ENCODE measurements at regions not wholly inside any gene's neighbourhood (a gene's known extent, or its start where the extent isn't known, plus 50 kb on each side); places are given as distances from the start of the nearest gene placed in this dataset.
A peak's percentile ranks its signal among the peaks of the same experiment; 100 is the strongest.

GRCh38 chr4:18403327-18403726 is 381.8 kb upstream of the LCORL start:
- H3K36me3 ChIP-seq (ENCODE audit: control insufficient read depth, insufficient read depth, low read length) = no peaks in the 10 kb centered on the region
- H3K27me3 ChIP-seq (replicated peaks; ENCODE audit: control insufficient read depth, insufficient read depth, low read length) = no peaks in the 10 kb centered on the region
- H3K9me3 ChIP-seq = no peaks in the 10 kb centered on the region
- no peak overlapping the region for H3K27ac Mint-ChIP-seq (ENCODE audit: unreplicated experiment)
- ChIA-PET POLR2A (no interaction called here), CTCF (no interaction called here)
- BruUV-seq (replicated peaks) = no TSS peak
- H3K4me3 Mint-ChIP-seq (ENCODE audit: unreplicated experiment) = no peak overlapping the region
- intact Hi-C loops (cut with micrococcal nuclease; ENCODE audit: unreplicated experiment) = no loop called here
- H3K36me3 Mint-ChIP-seq (ENCODE audit: insufficient read depth, unreplicated experiment) = no peaks in the 10 kb centered on the region
- H3K4me3 ChIP-seq (ENCODE audit: low read depth, low read length) = no peak overlapping the region
- H3K27me3 Mint-ChIP-seq (ENCODE audit: insufficient read depth, unreplicated experiment) = no peaks in the 10 kb centered on the region
- DNase-seq = no peak
- H3K4me1 Mint-ChIP-seq (ENCODE audit: low read depth, unreplicated experiment) = peaks cover 9% of the 10 kb centered on the region
- TF ChIP-seq, protein P1, sequence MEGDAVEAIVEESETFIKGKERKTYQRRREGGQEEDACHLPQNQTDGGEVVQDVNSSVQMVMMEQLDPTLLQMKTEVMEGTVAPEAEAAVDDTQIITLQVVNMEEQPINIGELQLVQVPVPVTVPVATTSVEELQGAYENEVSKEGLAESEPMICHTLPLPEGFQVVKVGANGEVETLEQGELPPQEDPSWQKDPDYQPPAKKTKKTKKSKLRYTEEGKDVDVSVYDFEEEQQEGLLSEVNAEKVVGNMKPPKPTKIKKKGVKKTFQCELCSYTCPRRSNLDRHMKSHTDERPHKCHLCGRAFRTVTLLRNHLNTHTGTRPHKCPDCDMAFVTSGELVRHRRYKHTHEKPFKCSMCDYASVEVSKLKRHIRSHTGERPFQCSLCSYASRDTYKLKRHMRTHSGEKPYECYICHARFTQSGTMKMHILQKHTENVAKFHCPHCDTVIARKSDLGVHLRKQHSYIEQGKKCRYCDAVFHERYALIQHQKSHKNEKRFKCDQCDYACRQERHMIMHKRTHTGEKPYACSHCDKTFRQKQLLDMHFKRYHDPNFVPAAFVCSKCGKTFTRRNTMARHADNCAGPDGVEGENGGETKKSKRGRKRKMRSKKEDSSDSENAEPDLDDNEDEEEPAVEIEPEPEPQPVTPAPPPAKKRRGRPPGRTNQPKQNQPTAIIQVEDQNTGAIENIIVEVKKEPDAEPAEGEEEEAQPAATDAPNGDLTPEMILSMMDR (IDR thresholded peaks at IDR 0.05; ENCODE audit: insufficient read depth in 1 of 2, low read depth in 1 of 2, low read length in 1 of 2, severe bottlenecking in 1 of 2, unreplicated experiment in 1 of 2) = no peak
- no peaks in the 10 kb centered on the region for H3K9me3 Mint-ChIP-seq (ENCODE audit: unreplicated experiment)
- no peaks in the 10 kb centered on the region for H3K4me1 ChIP-seq

DNA sequence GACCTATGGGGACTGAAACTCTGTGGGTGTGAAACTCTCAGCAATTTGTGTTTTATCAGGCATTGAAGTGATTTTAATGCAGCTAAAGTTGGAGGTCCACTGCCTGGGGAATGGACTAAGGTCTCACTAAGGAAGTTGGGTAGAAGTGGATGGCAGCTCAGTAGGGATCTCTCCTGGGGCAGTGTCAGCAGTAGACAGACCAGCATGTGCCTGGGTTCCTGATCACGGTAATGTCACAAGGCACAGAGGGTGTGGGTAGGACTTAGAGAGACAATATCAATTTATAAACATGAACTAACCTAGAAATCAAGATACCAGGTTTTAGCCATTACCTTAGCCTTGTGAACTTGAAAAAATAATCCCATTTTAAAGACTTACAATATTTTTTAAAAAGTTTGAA is 380.3 kb upstream of the LCORL start:
- Mint-ChIP-seq H3K4me3 (ENCODE audit: unreplicated experiment) (no peak overlapping the region), H3K9me3 (ENCODE audit: unreplicated experiment) (no peaks in the 10 kb centered on the region), H3K27ac (ENCODE audit: unreplicated experiment) (peak overlapping the region; percentile 42), H3K36me3 (ENCODE audit: insufficient read depth, unreplicated experiment) (no peaks in the 10 kb centered on the region), H3K27me3 (ENCODE audit: insufficient read depth, unreplicated experiment) (no peaks in the 10 kb centered on the region), H3K4me1 (ENCODE audit: low read depth, unreplicated experiment) (peaks cover 9% of the 10 kb centered on the region)
- intact Hi-C loops (cut with micrococcal nuclease; ENCODE audit: unreplicated experiment) = loop anchor here (1.0 kb wide), 1 partner anchor 14 kb away; no protein-coding TSS in a partner anchor
- ChIA-PET CTCF (no interaction called here), POLR2A (no interaction called here)
- no peaks in the 10 kb centered on the region for H3K27me3 ChIP-seq (replicated peaks; ENCODE audit: control insufficient read depth, insufficient read depth, low read length)
- DNase-seq = no peak
- no TSS peak for BruUV-seq (replicated peaks)
- H3K4me3 ChIP-seq (ENCODE audit: low read depth, low read length) = no peak overlapping the region
- no peaks in the 10 kb centered on the region for H3K36me3 ChIP-seq (ENCODE audit: control insufficient read depth, insufficient read depth, low read length)
- H3K9me3 ChIP-seq = no peaks in the 10 kb centered on the region
- H3K4me1 ChIP-seq = no peaks in the 10 kb centered on the region
- TF ChIP-seq, protein P1 (IDR thresholded peaks at IDR 0.05; ENCODE audit: insufficient read depth in 1 of 2, low read depth in 1 of 2, low read length in 1 of 2, severe bottlenecking in 1 of 2, unreplicated experiment in 1 of 2) = no peak

DNA sequence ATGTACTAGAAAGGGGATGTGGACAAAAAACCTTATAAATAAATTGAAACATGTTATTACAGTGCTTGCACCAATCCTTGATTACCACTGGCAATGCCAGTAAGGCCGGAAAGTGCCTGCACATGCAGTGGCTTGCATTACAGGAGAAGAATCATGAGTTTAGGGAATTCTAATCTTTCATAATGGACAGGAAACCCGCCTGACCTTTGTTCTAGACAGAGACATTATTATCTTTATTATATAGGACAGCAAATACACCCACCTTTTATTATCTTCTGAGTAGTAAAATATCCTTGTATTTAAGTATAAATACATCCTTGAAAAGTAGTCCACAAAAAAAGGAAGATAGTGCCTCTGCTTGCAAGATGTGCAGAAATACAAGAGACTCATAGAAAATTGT is 379.9 kb upstream of the LCORL start:
- CTCF ChIA-PET = no interaction called here
- BruUV-seq (replicated peaks) = no TSS peak
- Mint-ChIP-seq H3K36me3 (ENCODE audit: insufficient read depth, unreplicated experiment) (no peaks in the 10 kb centered on the region), H3K4me3 (ENCODE audit: unreplicated experiment) (no peak overlapping the region), H3K4me1 (ENCODE audit: low read depth, unreplicated experiment) (peaks cover 9% of the 10 kb centered on the region), H3K27ac (ENCODE audit: unreplicated experiment) (peak overlapping the region; percentile 42), H3K9me3 (ENCODE audit: unreplicated experiment) (no peaks in the 10 kb centered on the region), H3K27me3 (ENCODE audit: insufficient read depth, unreplicated experiment) (no peaks in the 10 kb centered on the region)
- no peaks in the 10 kb centered on the region for H3K9me3 ChIP-seq
- DNase-seq = no peak
- H3K27me3 ChIP-seq (replicated peaks; ENCODE audit: control insufficient read depth, insufficient read depth, low read length) = no peaks in the 10 kb centered on the region
- no peak overlapping the region for H3K4me3 ChIP-seq (ENCODE audit: low read depth, low read length)
- TF ChIP-seq, protein P1 (IDR thresholded peaks at IDR 0.05; ENCODE audit: insufficient read depth in 1 of 2, low read depth in 1 of 2, low read length in 1 of 2, severe bottlenecking in 1 of 2, unreplicated experiment in 1 of 2) = no peak
- intact Hi-C loops (cut with micrococcal nuclease; ENCODE audit: unreplicated experiment) = loop anchor here (1.0 kb wide), 1 partner anchor 13 kb away; no protein-coding TSS in a partner anchor
- no peaks in the 10 kb centered on the region for H3K36me3 ChIP-seq (ENCODE audit: control insufficient read depth, insufficient read depth, low read length)
- POLR2A ChIA-PET = no interaction called here
- H3K4me1 ChIP-seq = no peaks in the 10 kb centered on the region

All from Caco-2 (cell line).